ENCODE measurements at regions not wholly inside any gene's neighbourhood (a gene's known extent, or its start where the extent isn't known, plus 50 kb on each side); places are given as distances from the start of the nearest gene placed in this dataset.

DNA sequence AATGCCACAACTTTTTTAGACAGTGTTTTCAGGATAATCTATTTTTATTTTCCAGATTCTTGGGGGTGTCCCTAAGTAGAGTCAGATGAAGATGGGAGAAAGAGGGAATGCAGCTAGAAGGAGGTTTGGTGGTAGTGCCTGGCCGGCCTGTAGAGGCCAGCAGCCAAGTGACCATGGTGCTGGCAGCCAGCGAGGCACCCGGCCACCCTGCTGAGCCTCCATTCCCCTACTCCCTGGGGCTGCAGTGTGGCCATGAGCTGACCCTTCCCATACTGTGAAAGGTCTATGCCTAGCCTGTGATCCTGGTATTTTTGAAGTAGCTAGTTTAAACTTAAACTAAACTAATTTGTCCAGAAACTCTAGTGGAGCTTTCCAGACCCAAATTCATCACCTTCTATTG, 268.6 kb downstream of the CYRIA start:
- ChIA-PET POLR2A (no interaction called here), CTCF (no interaction called here)
- TF ChIP-seq LEF1 (IDR thresholded peaks at IDR 0.05; ENCODE audit: borderline replicate concordance) (no peak), ELF4 (IDR thresholded peaks at IDR 0.05) (no peak), SP1 (IDR thresholded peaks at IDR 0.05) (no peak), FOXM1 (IDR thresholded peaks at IDR 0.05; ENCODE audit: borderline replicate concordance) (no peak), FOXA1 (IDR thresholded peaks at IDR 0.05) (no peak), CTBP1 (IDR thresholded peaks at IDR 0.05; ENCODE audit: borderline replicate concordance) (no peak), L3MBTL2 (conservative IDR thresholded peaks at IDR 0.05) (no peak), SUZ12 (IDR thresholded peaks at IDR 0.05) (no peak), NFRKB (IDR thresholded peaks at IDR 0.05) (no peak), TARDBP (IDR thresholded peaks at IDR 0.05) (no peak)
- TF ChIP-seq, protein P1, sequence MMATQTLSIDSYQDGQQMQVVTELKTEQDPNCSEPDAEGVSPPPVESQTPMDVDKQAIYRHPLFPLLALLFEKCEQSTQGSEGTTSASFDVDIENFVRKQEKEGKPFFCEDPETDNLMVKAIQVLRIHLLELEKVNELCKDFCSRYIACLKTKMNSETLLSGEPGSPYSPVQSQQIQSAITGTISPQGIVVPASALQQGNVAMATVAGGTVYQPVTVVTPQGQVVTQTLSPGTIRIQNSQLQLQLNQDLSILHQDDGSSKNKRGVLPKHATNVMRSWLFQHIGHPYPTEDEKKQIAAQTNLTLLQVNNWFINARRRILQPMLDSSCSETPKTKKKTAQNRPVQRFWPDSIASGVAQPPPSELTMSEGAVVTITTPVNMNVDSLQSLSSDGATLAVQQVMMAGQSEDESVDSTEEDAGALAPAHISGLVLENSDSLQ (IDR thresholded peaks at IDR 0.05), result no peak
- no peak for DNase-seq (ENCODE audit: extremely low spot score)

DNA sequence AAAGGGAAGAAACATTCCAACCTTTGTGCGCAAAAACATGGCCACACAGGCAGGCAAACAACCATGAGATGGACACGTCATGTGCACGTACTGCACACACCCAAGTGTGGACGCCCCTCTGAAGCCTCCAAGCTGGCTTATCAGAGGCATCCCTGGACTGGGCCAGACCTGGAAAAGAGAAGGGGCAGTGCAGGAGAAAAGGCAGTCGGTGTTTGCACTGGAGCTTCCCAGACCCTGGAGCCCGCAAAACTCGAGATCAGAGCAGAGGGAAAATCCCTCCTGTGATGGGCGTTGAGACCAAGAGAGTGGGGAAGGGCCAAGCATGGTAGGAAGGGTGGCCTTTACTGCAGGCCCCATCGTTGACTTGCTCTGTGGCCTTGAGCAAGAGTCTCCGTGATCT, 269.5 kb downstream of the CYRIA start:
- TF ChIP-seq ZNF384 (IDR thresholded peaks at IDR 0.05) (no peak), TARDBP (IDR thresholded peaks at IDR 0.05) (no peak), CTBP1 (IDR thresholded peaks at IDR 0.05; ENCODE audit: borderline replicate concordance) (no peak), FOXA1 (IDR thresholded peaks at IDR 0.05) (no peak), ARNT (IDR thresholded peaks at IDR 0.05) (no peak), LEF1 (IDR thresholded peaks at IDR 0.05; ENCODE audit: borderline replicate concordance) (no peak), FOXK2 (IDR thresholded peaks at IDR 0.05) (no peak), BHLHE40 (IDR thresholded peaks at IDR 0.05; ENCODE audit: borderline replicate concordance) (no peak), SUZ12 (IDR thresholded peaks at IDR 0.05) (no peak), NFRKB (IDR thresholded peaks at IDR 0.05) (no peak), HDGF (IDR thresholded peaks at IDR 0.05; ENCODE audit: borderline replicate concordance) (no peak), L3MBTL2 (conservative IDR thresholded peaks at IDR 0.05) (no peak), FOXM1 (IDR thresholded peaks at IDR 0.05; ENCODE audit: borderline replicate concordance) (no peak)
- TF ChIP-seq, protein P1 (IDR thresholded peaks at IDR 0.05), result no peak
- CTCF ChIA-PET, result no interaction called here
- POLR2A ChIA-PET, result no interaction called here
- no peak for DNase-seq (ENCODE audit: extremely low spot score)

DNA sequence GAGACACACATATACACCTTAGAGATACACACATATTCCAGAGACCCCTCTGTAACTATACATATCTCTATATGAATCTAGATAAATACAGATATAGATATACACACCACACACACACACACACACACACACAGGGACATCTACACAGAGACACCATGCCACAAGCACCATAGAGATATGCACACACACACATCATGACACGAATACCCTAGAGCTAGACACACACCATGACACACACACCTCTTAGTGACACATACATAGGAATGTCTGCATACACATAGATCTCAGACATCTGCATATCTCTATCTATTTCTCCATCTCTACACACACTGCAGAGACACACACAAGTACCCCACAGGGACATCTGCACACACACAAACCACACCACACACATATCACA, 270.0 kb downstream of the CYRIA start:
- POLR2A ChIA-PET, result no interaction called here

DNA sequence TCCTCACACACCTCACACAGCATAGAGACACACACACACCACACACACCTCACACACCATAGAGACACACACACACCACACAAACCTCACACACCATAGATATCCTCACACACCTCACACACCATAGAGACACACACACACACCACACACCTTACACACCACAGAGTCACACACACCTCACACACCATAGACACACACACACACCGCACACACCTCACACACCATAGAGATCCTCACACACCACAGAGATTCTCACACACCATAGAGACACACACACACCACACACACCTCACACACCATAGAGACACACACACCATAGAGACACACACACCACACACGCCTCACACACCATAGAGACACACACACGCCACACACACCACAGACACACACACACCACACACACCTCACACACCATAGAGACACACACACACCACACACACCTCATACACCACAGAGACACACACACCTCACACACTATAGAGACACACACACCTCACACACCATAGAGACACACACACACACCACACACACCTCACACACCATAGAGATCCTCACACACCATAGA, 270.6 kb downstream of the CYRIA start:
- CTCF ChIA-PET, result no interaction called here
- POLR2A ChIA-PET, result no interaction called here
- TF ChIP-seq FOXM1 (IDR thresholded peaks at IDR 0.05; ENCODE audit: borderline replicate concordance) (no peak), FOXK2 (IDR thresholded peaks at IDR 0.05) (no peak), ARNT (IDR thresholded peaks at IDR 0.05) (no peak), ELF4 (IDR thresholded peaks at IDR 0.05) (no peak), HDGF (IDR thresholded peaks at IDR 0.05; ENCODE audit: borderline replicate concordance) (no peak)
- DNase-seq (ENCODE audit: extremely low spot score), result no peak

More for the DNA sequence above, 270.0 kb downstream of the CYRIA start:
- CTCF ChIA-PET, result no interaction called here
- no peak for DNase-seq (ENCODE audit: extremely low spot score)
- TF ChIP-seq FOXK2 (IDR thresholded peaks at IDR 0.05) (no peak), HDGF (IDR thresholded peaks at IDR 0.05; ENCODE audit: borderline replicate concordance) (no peak)

DNA sequence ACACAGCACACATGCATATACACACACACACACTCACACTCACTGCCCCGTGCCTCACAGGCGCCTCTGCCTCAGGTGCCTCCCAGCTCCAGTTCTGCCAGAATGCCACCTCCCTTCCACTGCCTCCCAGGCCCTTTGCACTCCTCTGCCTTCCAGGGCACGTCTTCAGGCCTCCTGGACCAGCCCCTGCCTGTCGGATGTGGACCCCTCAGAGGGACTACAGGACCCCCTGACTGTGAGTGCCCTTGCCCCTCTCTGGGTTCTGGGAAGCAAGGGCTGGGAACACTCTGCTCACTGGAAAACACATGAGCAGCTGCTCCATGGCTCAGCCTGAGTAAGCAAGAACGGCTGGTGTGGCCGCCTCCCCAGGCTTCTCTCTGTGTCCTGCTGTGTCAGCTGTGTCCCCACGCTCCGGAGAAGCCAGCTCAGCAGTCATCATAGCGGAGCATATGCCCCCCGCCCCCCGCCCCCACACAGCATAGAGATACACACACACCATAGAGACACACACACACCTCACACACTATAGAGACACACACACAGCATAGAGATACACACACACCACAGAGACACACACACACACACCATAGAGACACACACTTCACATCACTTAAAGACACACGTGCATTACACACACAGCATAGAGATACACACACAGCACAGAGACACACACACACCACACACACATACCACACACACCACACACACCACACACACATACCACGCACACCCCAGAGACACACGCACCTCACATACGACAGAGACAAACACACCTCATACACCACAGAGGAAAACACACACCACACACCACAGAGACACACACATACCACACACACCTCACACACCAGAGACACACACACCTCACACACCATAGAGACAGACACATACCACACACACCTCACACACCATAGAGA, 271.3 kb downstream of the CYRIA start:
- peak; percentile 11 for DNase-seq (ENCODE audit: extremely low spot score)
- ChIA-PET CTCF (no interaction called here), POLR2A (no interaction called here)
- TF ChIP-seq L3MBTL2 (conservative IDR thresholded peaks at IDR 0.05) (no peak), ELF4 (IDR thresholded peaks at IDR 0.05) (no peak), LEF1 (IDR thresholded peaks at IDR 0.05; ENCODE audit: borderline replicate concordance) (no peak), SUZ12 (IDR thresholded peaks at IDR 0.05) (no peak), HDGF (IDR thresholded peaks at IDR 0.05; ENCODE audit: borderline replicate concordance) (no peak), TARDBP (IDR thresholded peaks at IDR 0.05) (no peak), ZNF384 (IDR thresholded peaks at IDR 0.05) (no peak), BHLHE40 (IDR thresholded peaks at IDR 0.05; ENCODE audit: borderline replicate concordance) (no peak), FOXM1 (IDR thresholded peaks at IDR 0.05; ENCODE audit: borderline replicate concordance) (no peak), NFRKB (IDR thresholded peaks at IDR 0.05) (no peak), FOXK2 (IDR thresholded peaks at IDR 0.05) (no peak), CTBP1 (IDR thresholded peaks at IDR 0.05; ENCODE audit: borderline replicate concordance) (no peak), ARNT (IDR thresholded peaks at IDR 0.05) (no peak)

DNA sequence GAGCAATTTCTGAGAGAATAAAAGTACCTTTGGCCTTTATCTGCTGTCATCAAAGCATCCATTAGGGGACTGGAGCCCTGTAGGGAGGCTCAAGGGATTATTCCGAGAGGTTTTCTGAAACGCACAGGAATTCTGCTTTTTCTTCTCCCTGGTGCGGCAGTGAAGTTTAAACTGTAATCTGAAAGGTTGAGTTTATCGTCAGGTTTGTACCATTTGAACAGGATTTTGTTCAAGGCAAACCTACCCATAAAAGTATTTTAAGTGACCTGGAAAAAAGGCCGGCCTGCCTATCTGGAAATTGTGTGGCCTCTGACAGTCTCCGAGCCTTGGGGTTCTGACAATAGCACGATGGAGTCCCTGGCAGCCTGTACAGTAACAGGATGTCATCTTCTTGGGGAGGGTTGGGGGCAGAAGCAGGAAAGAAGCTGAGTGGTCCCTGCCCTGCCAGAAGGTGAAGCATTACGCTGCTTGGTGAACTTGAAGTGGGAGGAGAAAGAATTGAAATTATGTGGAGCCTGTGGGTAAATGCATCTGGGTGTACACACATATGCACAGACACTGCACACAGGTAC, 272.0 kb downstream of the CYRIA start:
- TF ChIP-seq NFRKB (IDR thresholded peaks at IDR 0.05) (no peak), LEF1 (IDR thresholded peaks at IDR 0.05; ENCODE audit: borderline replicate concordance) (no peak), SP1 (IDR thresholded peaks at IDR 0.05) (no peak), CTBP1 (IDR thresholded peaks at IDR 0.05; ENCODE audit: borderline replicate concordance) (no peak), ARNT (IDR thresholded peaks at IDR 0.05) (no peak)
- POLR2A ChIA-PET, result no interaction called here
- no peak for DNase-seq (ENCODE audit: extremely low spot score)
- CTCF ChIA-PET, result no interaction called here
